NCI-H1436 (cell line): ENCODE measurements at regions not wholly inside any gene's neighbourhood (a gene's known extent, or its start where the extent isn't known, plus 50 kb on each side); places are given as distances from the start of the nearest gene placed in this dataset.

ENCODE experiments used
- DNase-seq: peaks from one replicate; lab custom pipeline; 2025; lab: John Stamatoyannopoulos, UW

GRCh38 chr20:39571171-39571570 is 609.0 kb downstream of the DHX35 start:
- no peak for DNase-seq

GRCh38 chr20:39568109-39568508 is 606.0 kb downstream of the DHX35 start:
- no peak for DNase-seq

GRCh38 chr20:39563349-39563748 is 601.2 kb downstream of the DHX35 start:
- no peak for DNase-seq

- no peak for DNase-seq
Measured at GRCh38 chr20:39554341-39554740, 592.2 kb downstream of the DHX35 start.

GRCh38 chr20:39553120-39553519 is 591.0 kb downstream of the DHX35 start:
- DNase-seq, result no peak

GRCh38 chr20:39549733-39550132 is 587.6 kb downstream of the DHX35 start:
- no peak for DNase-seq

GRCh38 chr20:39547546-39548408 is 585.6 kb downstream of the DHX35 start:
- DNase-seq, result no peak

- no peak for DNase-seq
Measured at GRCh38 chr20:39541136-39541803, 579.1 kb downstream of the DHX35 start.

- DNase-seq, result no peak
Measured at GRCh38 chr20:39538317-39538716, 576.2 kb downstream of the DHX35 start.

GRCh38 chr20:39535301-39535700 is 573.2 kb downstream of the DHX35 start:
- no peak for DNase-seq

GRCh38 chr20:39534846-39535245 is 572.7 kb downstream of the DHX35 start:
- no peak for DNase-seq

GRCh38 chr20:39533858-39534257 is 571.7 kb downstream of the DHX35 start:
- no peak for DNase-seq

GRCh38 chr20:39532205-39532604 is 570.1 kb downstream of the DHX35 start:
- no peak for DNase-seq

- DNase-seq, result no peak
Measured at GRCh38 chr20:39528436-39528835, 566.3 kb downstream of the DHX35 start.

- no peak for DNase-seq
Measured at GRCh38 chr20:39524371-39524911, 562.3 kb downstream of the DHX35 start.

GRCh38 chr20:39523405-39523804 is 561.3 kb downstream of the DHX35 start:
- DNase-seq, result no peak

GRCh38 chr20:39518654-39519053 is 556.5 kb downstream of the DHX35 start:
- DNase-seq, result no peak

- DNase-seq, result no peak
Measured at GRCh38 chr20:39516964-39517363, 554.8 kb downstream of the DHX35 start.

GRCh38 chr20:39504710-39505094 is 542.6 kb downstream of the DHX35 start:
- no peak for DNase-seq

GRCh38 chr20:39503902-39504709 is 542.0 kb downstream of the DHX35 start:
- DNase-seq, result no peak

- no peak for DNase-seq
Measured at GRCh38 chr20:39492223-39492797, 530.2 kb downstream of the DHX35 start.

GRCh38 chr20:39491711-39492110 is 529.6 kb downstream of the DHX35 start:
- no peak for DNase-seq
